Thyroid gland (tissue), 4 donors: ENCODE measurements at regions not wholly inside any gene's neighbourhood (a gene's known extent, or its start where the extent isn't known, plus 50 kb on each side); places are given as distances from the start of the nearest gene placed in this dataset.

ENCODE experiments used
- POLR2A ChIP-seq, 2 donors: fragments of 450-650 bp; IDR thresholded peaks; one replicate each; pipeline ENCODE4 v1.6.1; 2017; ENCODE audit warnings: antibody characterized with exemption in 2 of 2, mild to moderate bottlenecking in 2 of 2, moderate library complexity in 1 of 2
- TF ChIP-seq, protein P1 (sequence below), 6 experiments: fragments of 200-600 bp in 3 of 6; fragments of 450-650 bp in 3 of 6; sonication (generic) in 3 of 6; IDR thresholded peaks; one replicate each; pipeline ENCODE4 v1.5.1; 2016 to 2019; ENCODE audit warnings: antibody characterized with exemption in 6 of 6, mild to moderate bottlenecking in 2 of 6, inconsistent platforms in 1 of 6, moderate library complexity in 1 of 6

DNA sequence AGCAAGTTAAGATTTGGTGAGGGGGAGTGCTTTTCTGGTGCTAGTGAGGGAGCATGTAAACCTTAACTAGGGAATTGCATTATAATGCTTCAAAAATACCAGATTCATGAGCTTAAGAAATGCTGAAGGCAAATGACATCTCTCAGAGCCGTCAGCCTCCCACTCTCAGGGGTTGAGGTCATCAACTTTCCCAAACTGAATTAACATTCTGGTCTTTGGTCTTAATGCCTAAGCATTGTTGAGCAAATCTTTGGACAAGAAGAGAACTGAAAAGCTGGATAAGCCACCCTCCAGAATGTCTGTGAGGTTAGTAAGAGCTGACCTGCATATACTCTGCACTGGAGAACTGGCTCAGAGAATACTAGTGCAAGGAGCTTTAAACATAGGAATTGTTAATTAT lies 124.9 kb upstream of the GAP43 start:
- TF ChIP-seq, protein P1, sequence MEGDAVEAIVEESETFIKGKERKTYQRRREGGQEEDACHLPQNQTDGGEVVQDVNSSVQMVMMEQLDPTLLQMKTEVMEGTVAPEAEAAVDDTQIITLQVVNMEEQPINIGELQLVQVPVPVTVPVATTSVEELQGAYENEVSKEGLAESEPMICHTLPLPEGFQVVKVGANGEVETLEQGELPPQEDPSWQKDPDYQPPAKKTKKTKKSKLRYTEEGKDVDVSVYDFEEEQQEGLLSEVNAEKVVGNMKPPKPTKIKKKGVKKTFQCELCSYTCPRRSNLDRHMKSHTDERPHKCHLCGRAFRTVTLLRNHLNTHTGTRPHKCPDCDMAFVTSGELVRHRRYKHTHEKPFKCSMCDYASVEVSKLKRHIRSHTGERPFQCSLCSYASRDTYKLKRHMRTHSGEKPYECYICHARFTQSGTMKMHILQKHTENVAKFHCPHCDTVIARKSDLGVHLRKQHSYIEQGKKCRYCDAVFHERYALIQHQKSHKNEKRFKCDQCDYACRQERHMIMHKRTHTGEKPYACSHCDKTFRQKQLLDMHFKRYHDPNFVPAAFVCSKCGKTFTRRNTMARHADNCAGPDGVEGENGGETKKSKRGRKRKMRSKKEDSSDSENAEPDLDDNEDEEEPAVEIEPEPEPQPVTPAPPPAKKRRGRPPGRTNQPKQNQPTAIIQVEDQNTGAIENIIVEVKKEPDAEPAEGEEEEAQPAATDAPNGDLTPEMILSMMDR (IDR thresholded peaks at IDR 0.05) = no peak
- no peak for TF ChIP-seq POLR2A (IDR thresholded peaks at IDR 0.05)
